SU-DHL-6 (cell line): ENCODE measurements at regions not wholly inside any gene's neighbourhood (a gene's known extent, or its start where the extent isn't known, plus 50 kb on each side); places are given as distances from the start of the nearest gene placed in this dataset.

ENCODE experiments used
- H2AFZ ChIP-seq: fragments of 200-600 bp; sonication (generic); 2 replicates; pipeline ENCODE4 v1.6.1; 2014; ENCODE audit warnings: low read depth, mild to moderate bottlenecking, moderate library complexity, mixed read lengths, antibody characterized with exemption, low read length; ENCODE audit not compliant: severe bottlenecking
- H3F3A ChIP-seq: fragments of 200-600 bp; shearing (Covaris generic); 2 replicates; pipeline ENCODE4 v1.6.0; 2016; ENCODE audit warnings: antibody characterized with exemption, mild to moderate bottlenecking; ENCODE audit not compliant: insufficient read depth
- H3K27ac ChIP-seq: fragments of 200-600 bp; sonication (generic); 2 replicates; pipeline ENCODE4 v1.5.1; 2016; ENCODE audit warnings: low read depth, mild to moderate bottlenecking, low read length, moderate library complexity, mixed read lengths
- H3K27me3 ChIP-seq: fragments of 200-600 bp; sonication (generic), shearing (Covaris generic); 2 replicates; pipeline ENCODE4 v1.6.0; 2014; ENCODE audit warnings: mild to moderate bottlenecking, low read length
- H3K36me3 ChIP-seq: fragments of 200-600 bp; sonication (generic); 2 replicates; pipeline ENCODE4 v1.6.1; 2014; ENCODE audit warnings: mild to moderate bottlenecking, low read length, mixed read lengths
- H3K4me2 ChIP-seq: fragments of 300-600, 200-600 bp; shearing (Covaris generic), sonication (generic); 2 replicates; pipeline ENCODE4 v1.6.0; 2014; ENCODE audit warnings: low read length, low read depth, mild to moderate bottlenecking; ENCODE audit not compliant: poor library complexity, severe bottlenecking
- H3K4me3 ChIP-seq: fragments of 200-600 bp; sonication (generic); 2 replicates; pipeline ENCODE4 v1.5.1; 2014; ENCODE audit warnings: antibody characterized with exemption, low read length, mild to moderate bottlenecking, mixed read lengths; ENCODE audit not compliant: insufficient read depth, poor library complexity, severe bottlenecking
- H3K79me2 ChIP-seq: fragments of 200-600 bp; sonication (generic); 2 replicates; pipeline ENCODE4 v1.6.1; 2014; ENCODE audit warnings: mild to moderate bottlenecking, low read length, moderate library complexity; ENCODE audit not compliant: insufficient read depth
- H3K9ac ChIP-seq: fragments of 200-600 bp; sonication (generic); 2 replicates; pipeline ENCODE4 v1.7.0; 2014; ENCODE audit warnings: mild to moderate bottlenecking, low read length
- H3K9me2 ChIP-seq: fragments of 200-600 bp; sonication (generic); replicated peaks from 2 replicates; pipeline ENCODE4 v1.6.1; 2014; ENCODE audit warnings: low read length; ENCODE audit not compliant: insufficient read depth
- H3K9me3 ChIP-seq: fragments of 200-600 bp; sonication (generic); 2 replicates; pipeline ENCODE4 v1.6.1; 2014; ENCODE audit warnings: low read length, mixed read lengths; ENCODE audit not compliant: insufficient read depth
- H4K20me1 ChIP-seq: fragments of 200-600 bp; sonication (generic); 2 replicates; pipeline ENCODE4 v1.6.1; 2014; ENCODE audit warnings: low read depth, mild to moderate bottlenecking, antibody characterized with exemption, low read length, moderate library complexity, mixed read lengths
- CTCF ChIP-seq: fragments of 200-600 bp; sonication (generic); IDR thresholded peaks from one replicate; pipeline ENCODE4 v1.5.1; 2017; ENCODE audit warnings: antibody characterized with exemption, mild to moderate bottlenecking, low read length, moderate library complexity; ENCODE audit not compliant: insufficient read depth, poor library complexity, severe bottlenecking
- EZH2phosphoT487 ChIP-seq: fragments of 200-600 bp; sonication (generic), shearing (Covaris generic); conservative IDR thresholded peaks from 2 replicates; pipeline ENCODE4 v1.6.1; 2018; ENCODE audit warnings: mild to moderate bottlenecking, antibody characterized with exemption, low read length, moderate library complexity, mixed read lengths

GRCh38 chr18:5068851-5069250, 128.2 kb downstream of the AKAIN1 start:
- H3K27ac ChIP-seq = no peak overlapping the region
- H3K9me3 ChIP-seq = no peaks in the 10 kb centered on the region
- H3K36me3 ChIP-seq = no peaks in the 10 kb centered on the region
- H4K20me1 ChIP-seq = no peaks in the 10 kb centered on the region
- no peaks in the 10 kb centered on the region for H3F3A ChIP-seq
- H2AFZ ChIP-seq = no peak overlapping the region
- H3K9ac ChIP-seq = no peak overlapping the region
- H3K79me2 ChIP-seq = no peaks in the 10 kb centered on the region
- H3K4me2 ChIP-seq = no peak overlapping the region
- no peaks in the 10 kb centered on the region for H3K27me3 ChIP-seq
- TF ChIP-seq CTCF (no peak), EZH2phosphoT487 (no peak)
- no peak overlapping the region for H3K4me3 ChIP-seq
- no peaks in the 10 kb centered on the region for H3K9me2 ChIP-seq

GRCh38 chr18:5066380-5066977, 130.6 kb downstream of the AKAIN1 start:
- Histone ChIP-seq H2AFZ (no peak overlapping the region), H3K36me3 (no peaks in the 10 kb centered on the region), H3F3A (no peaks in the 10 kb centered on the region), H3K4me2 (no peak overlapping the region), H3K9me3 (no peaks in the 10 kb centered on the region), H3K4me3 (no peak overlapping the region), H3K27ac (no peak overlapping the region), H3K9me2 (no peaks in the 10 kb centered on the region), H3K79me2 (no peaks in the 10 kb centered on the region), H3K27me3 (no peaks in the 10 kb centered on the region), H3K9ac (no peak overlapping the region), H4K20me1 (no peaks in the 10 kb centered on the region)
- no peak for TF ChIP-seq EZH2phosphoT487
- peak; percentile 40 for TF ChIP-seq CTCF

GRCh38 chr18:5065615-5066014, 131.4 kb downstream of the AKAIN1 start:
- Histone ChIP-seq H3K9me3 (no peaks in the 10 kb centered on the region), H3K4me2 (no peak overlapping the region), H3F3A (no peaks in the 10 kb centered on the region), H3K79me2 (no peaks in the 10 kb centered on the region), H3K9me2 (no peaks in the 10 kb centered on the region), H3K4me3 (no peak overlapping the region), H4K20me1 (no peaks in the 10 kb centered on the region), H3K27ac (no peak overlapping the region), H2AFZ (no peak overlapping the region), H3K27me3 (no peaks in the 10 kb centered on the region), H3K36me3 (no peaks in the 10 kb centered on the region), H3K9ac (no peak overlapping the region)
- no peak for TF ChIP-seq EZH2phosphoT487
- TF ChIP-seq CTCF = no peak
